SJSA1 (cell line): ENCODE measurements at regions not wholly inside any gene's neighbourhood (a gene's known extent, or its start where the extent isn't known, plus 50 kb on each side); places are given as distances from the start of the nearest gene placed in this dataset.
A peak's percentile ranks its signal among the peaks of the same experiment; 100 is the strongest.

Source experiments
- DNase-seq, 2 experiments: peaks; one replicate each; pipeline ENCODE4 v3.0.0-alpha.2; 2015 to 2020; ENCODE audit warnings: low spot score in 2 of 2, low read depth in 1 of 2
- H3K27ac ChIP-seq: fragments of 250-450 bp; sonication (Bioruptor Pico); 2 replicates; pipeline ENCODE4 v1.5.1; 2020; ENCODE audit warnings: mild to moderate bottlenecking, moderate library complexity
- H3K27me3 ChIP-seq: fragments of 250-450 bp; sonication (Bioruptor Pico); replicated peaks from 2 replicates; pipeline ENCODE4 v1.5.1; 2020; ENCODE audit warnings: mild to moderate bottlenecking, moderate library complexity
- H3K36me3 ChIP-seq: fragments of 250-450 bp; sonication (Bioruptor Pico); 2 replicates; pipeline ENCODE4 v1.5.1; 2020; ENCODE audit warnings: mild to moderate bottlenecking
- H3K4me1 ChIP-seq: fragments of 250-450 bp; sonication (Bioruptor Pico); replicated peaks from 2 replicates; pipeline ENCODE4 v1.6.1; 2021; ENCODE audit warnings: mild to moderate bottlenecking
- H3K4me3 ChIP-seq: fragments of 250-450 bp; sonication (Bioruptor Pico); 2 replicates; pipeline ENCODE4 v1.5.1; 2020; ENCODE audit warnings: mild to moderate bottlenecking
- H3K9me3 ChIP-seq: fragments of 250-450 bp; sonication (Bioruptor Pico); replicated peaks from 2 replicates; pipeline ENCODE4 v1.5.1; 2020; ENCODE audit warnings: mild to moderate bottlenecking

GRCh38 chr18:76660571-76661192, 161.7 kb upstream of the ZNF236 start:
- Histone ChIP-seq H3K27me3 (peaks cover 9% of the 10 kb centered on the region; the same call in 1 of the 2 replicates), H3K4me3 (no peak overlapping the region), H3K9me3 (no peaks in the 10 kb centered on the region)

GRCh38 chr18:76658627-76659026, 163.6 kb upstream of the ZNF516 start:
- Histone ChIP-seq H3K36me3 (no peaks in the 10 kb centered on the region), H3K9me3 (no peaks in the 10 kb centered on the region), H3K27me3 (peaks cover 10% of the 10 kb centered on the region; the same call in 1 of the 2 replicates), H3K27ac (no peak overlapping the region), H3K4me1 (no peaks in the 10 kb centered on the region), H3K4me3 (no peak overlapping the region)
- DNase-seq: peak in 1 of 2 experiments; percentile 2

More at GRCh38 chr18:76660571-76661192, 161.7 kb upstream of the ZNF236 start:
- Histone ChIP-seq H3K27ac (no peak overlapping the region), H3K4me1 (no peaks in the 10 kb centered on the region), H3K36me3 (no peaks in the 10 kb centered on the region)
- DNase-seq: no peak

- Histone ChIP-seq H3K4me1 (no peaks in the 10 kb centered on the region), H3K36me3 (no peaks in the 10 kb centered on the region), H3K9me3 (no peaks in the 10 kb centered on the region), H3K4me3 (no peak overlapping the region), H3K27me3 (peaks cover 10% of the 10 kb centered on the region; the same call in 1 of the 2 replicates), H3K27ac (no peak overlapping the region)
- no peak for DNase-seq
These were observed 162.9 kb upstream of the ZNF516 start for GRCh38 chr18:76657911-76658470.

- DNase-seq: no peak
These were observed 162.1 kb upstream of the ZNF516 start for GRCh38 chr18:76656925-76657827.

GRCh38 chr18:76654577-76654976, 159.5 kb upstream of the ZNF516 start:
- H3K27me3 ChIP-seq: peaks cover 13% of the 10 kb centered on the region
- H3K9me3 ChIP-seq: no peaks in the 10 kb centered on the region
- no peaks in the 10 kb centered on the region for H3K4me1 ChIP-seq
- H3K27ac ChIP-seq: no peak overlapping the region
- no peak for DNase-seq
- H3K4me3 ChIP-seq: no peak overlapping the region
- no peaks in the 10 kb centered on the region for H3K36me3 ChIP-seq

More at GRCh38 chr18:76656925-76657827, 162.1 kb upstream of the ZNF516 start:
- Histone ChIP-seq H3K27ac (no peak overlapping the region), H3K4me1 (no peaks in the 10 kb centered on the region), H3K4me3 (no peak overlapping the region), H3K36me3 (no peaks in the 10 kb centered on the region), H3K9me3 (no peaks in the 10 kb centered on the region), H3K27me3 (peaks cover 10% of the 10 kb centered on the region; the same call in 1 of the 2 replicates)

- no peak for DNase-seq
- H3K36me3 ChIP-seq: no peaks in the 10 kb centered on the region
- H3K4me3 ChIP-seq: no peak overlapping the region
- H3K27me3 ChIP-seq: peaks cover 3% of the 10 kb centered on the region; the same call in 1 of the 2 replicates
- H3K9me3 ChIP-seq: no peaks in the 10 kb centered on the region
- H3K4me1 ChIP-seq: no peaks in the 10 kb centered on the region
- no peak overlapping the region for H3K27ac ChIP-seq
These were observed 152.3 kb upstream of the ZNF516 start for GRCh38 chr18:76647322-76647721.

- no peak overlapping the region for H3K27ac ChIP-seq
- H3K4me3 ChIP-seq: no peak overlapping the region
- DNase-seq: no peak
- no peaks in the 10 kb centered on the region for H3K27me3 ChIP-seq
- H3K36me3 ChIP-seq: no peaks in the 10 kb centered on the region
- no peaks in the 10 kb centered on the region for H3K4me1 ChIP-seq
- H3K9me3 ChIP-seq: no peaks in the 10 kb centered on the region
These were observed 149.5 kb upstream of the ZNF516 start for GRCh38 chr18:76644580-76644979.

- no peaks in the 10 kb centered on the region for H3K27me3 ChIP-seq
- H3K4me1 ChIP-seq: no peaks in the 10 kb centered on the region
- H3K9me3 ChIP-seq: no peaks in the 10 kb centered on the region
- no peak for DNase-seq
- H3K4me3 ChIP-seq: no peak overlapping the region
- no peak overlapping the region for H3K27ac ChIP-seq
- no peaks in the 10 kb centered on the region for H3K36me3 ChIP-seq
These were observed 149.0 kb upstream of the ZNF516 start for GRCh38 chr18:76643996-76644395.

- no peak overlapping the region for H3K4me3 ChIP-seq
- H3K4me1 ChIP-seq: no peaks in the 10 kb centered on the region
- DNase-seq: no peak
- no peaks in the 10 kb centered on the region for H3K27me3 ChIP-seq
- H3K36me3 ChIP-seq: no peaks in the 10 kb centered on the region
- H3K27ac ChIP-seq: no peak overlapping the region
- H3K9me3 ChIP-seq: no peaks in the 10 kb centered on the region
These were observed 148.2 kb upstream of the ZNF516 start for GRCh38 chr18:76643199-76643598.

- H3K9me3 ChIP-seq: no peaks in the 10 kb centered on the region
- H3K4me3 ChIP-seq: no peak overlapping the region
- no peaks in the 10 kb centered on the region for H3K36me3 ChIP-seq
- no peaks in the 10 kb centered on the region for H3K27me3 ChIP-seq
- no peak overlapping the region for H3K27ac ChIP-seq
- no peak for DNase-seq
- H3K4me1 ChIP-seq: no peaks in the 10 kb centered on the region
These were observed 145.4 kb upstream of the ZNF516 start for GRCh38 chr18:76640438-76640837.

GRCh38 chr18:76634564-76634963, 139.5 kb upstream of the ZNF516 start:
- no peak for DNase-seq
- Histone ChIP-seq H3K4me3 (no peak overlapping the region), H3K27ac (no peak overlapping the region), H3K9me3 (no peaks in the 10 kb centered on the region), H3K36me3 (no peaks in the 10 kb centered on the region), H3K4me1 (no peaks in the 10 kb centered on the region), H3K27me3 (no peaks in the 10 kb centered on the region)

- DNase-seq: no peak
- Histone ChIP-seq H3K36me3 (no peaks in the 10 kb centered on the region), H3K4me3 (no peak overlapping the region), H3K27ac (no peak overlapping the region), H3K27me3 (no peaks in the 10 kb centered on the region), H3K9me3 (no peaks in the 10 kb centered on the region), H3K4me1 (no peaks in the 10 kb centered on the region)
These were observed 138.7 kb upstream of the ZNF516 start for GRCh38 chr18:76633588-76634269.

GRCh38 chr18:76627444-76627843, 132.4 kb upstream of the ZNF516 start:
- DNase-seq: no peak
- H3K36me3 ChIP-seq: no peaks in the 10 kb centered on the region
- H3K4me3 ChIP-seq: no peak overlapping the region
- no peaks in the 10 kb centered on the region; the same call in 1 of the 2 replicates for H3K4me1 ChIP-seq
- no peaks in the 10 kb centered on the region for H3K9me3 ChIP-seq
- no peak overlapping the region for H3K27ac ChIP-seq
- no peaks in the 10 kb centered on the region; the same call in 1 of the 2 replicates for H3K27me3 ChIP-seq
